Neutrophil (primary cell): ENCODE measurements at regions not wholly inside any gene's neighbourhood (a gene's known extent, or its start where the extent isn't known, plus 50 kb on each side); places are given as distances from the start of the nearest gene placed in this dataset.
"Not testable (repeated sequence)": the region's sequence is repeated elsewhere in the genome, so short reads cannot be mapped to it uniquely, and the experiment has no call there.

Source experiments
- H3K27ac ChIP-seq: fragments of 200-600 bp; sonication (generic); 2 replicates; pipeline ENCODE4 v1.5.1; 2016; ENCODE audit warnings: mild to moderate bottlenecking, moderate library complexity
- H3K27me3 ChIP-seq: fragments of 200-600 bp; sonication (generic); 2 replicates; pipeline ENCODE4 v1.6.0; 2016; ENCODE audit warnings: mild to moderate bottlenecking
- H3K36me3 ChIP-seq: fragments of 200-600 bp; sonication (generic); 2 replicates; pipeline ENCODE4 v1.5.1; 2017
- H3K4me1 ChIP-seq, 2 experiments: fragments of 200-600 bp in 1 of 2; sonication (generic) in 1 of 2; 1 replicate in 1 of 2; 2 replicates in 1 of 2; pipeline versions ENCODE4 v1.5.1 to v1.6.1; 2013 to 2016; ENCODE audit warnings: low read depth in 1 of 2, low read length in 1 of 2, mild to moderate bottlenecking in 1 of 2, moderate library complexity in 1 of 2; ENCODE audit not compliant: control insufficient read depth in 1 of 2, insufficient read depth in 1 of 2
- H3K4me3 ChIP-seq, 2 experiments: fragments of 200-600 bp in 1 of 2; sonication (generic) in 1 of 2; 1 replicate in 1 of 2; 2 replicates in 1 of 2; pipeline ENCODE4 v1.5.1; 2013 to 2016; ENCODE audit warnings: low read depth in 1 of 2, low read length in 1 of 2, mild to moderate bottlenecking in 1 of 2, moderate library complexity in 1 of 2
- H3K9me3 ChIP-seq: fragments of 200-600 bp; sonication (generic); 2 replicates; pipeline ENCODE4 v1.5.1; 2016
- CTCF ChIP-seq: fragments of 200-600 bp; sonication (generic); IDR thresholded peaks from 2 replicates; pipeline ENCODE4 v1.5.1; 2016; ENCODE audit warnings: antibody characterized with exemption

- no peaks in the 10 kb centered on the region for H3K27me3 ChIP-seq
- no peak for TF ChIP-seq CTCF
- no peak overlapping the region for H3K4me3 ChIP-seq
- no peak overlapping the region for H3K27ac ChIP-seq
- H3K9me3 ChIP-seq = no peaks in the 10 kb centered on the region
- H3K4me1 ChIP-seq = no peaks in the 10 kb centered on the region
- H3K36me3 ChIP-seq = no peaks in the 10 kb centered on the region
These were observed 548.0 kb upstream of the SALL3 start for GRCh38 chr18:78431606-78432005.

GRCh38 chr18:78433562-78433961, 546.1 kb upstream of the SALL3 start:
- H3K4me1 ChIP-seq = no peaks in the 10 kb centered on the region
- H3K9me3 ChIP-seq = no peaks in the 10 kb centered on the region
- H3K4me3 ChIP-seq = no peak overlapping the region
- H3K36me3 ChIP-seq = no peaks in the 10 kb centered on the region
- no peak for TF ChIP-seq CTCF
- H3K27me3 ChIP-seq = no peaks in the 10 kb centered on the region
- no peak overlapping the region for H3K27ac ChIP-seq

GRCh38 chr18:78436110-78436509, 543.5 kb upstream of the SALL3 start:
- no peak overlapping the region for H3K4me3 ChIP-seq

GRCh38 chr18:78438235-78438634, 541.4 kb upstream of the SALL3 start:
- H3K27ac ChIP-seq, H3K36me3 ChIP-seq, H3K4me1 ChIP-seq, H3K9me3 ChIP-seq, H3K4me3 ChIP-seq, H3K27me3 ChIP-seq: not testable (repeated sequence)

More at GRCh38 chr18:78436110-78436509, 543.5 kb upstream of the SALL3 start:
- no peak for TF ChIP-seq CTCF
- no peaks in the 10 kb centered on the region for H3K27me3 ChIP-seq
- no peaks in the 10 kb centered on the region for H3K36me3 ChIP-seq
- H3K4me1 ChIP-seq = no peaks in the 10 kb centered on the region
- no peaks in the 10 kb centered on the region for H3K9me3 ChIP-seq
- no peak overlapping the region for H3K27ac ChIP-seq

GRCh38 chr18:78445880-78446279, 533.7 kb upstream of the SALL3 start:
- no peak for TF ChIP-seq CTCF
- Histone ChIP-seq H3K27me3 (no peaks in the 10 kb centered on the region), H3K4me3 (no peak overlapping the region), H3K9me3 (no peaks in the 10 kb centered on the region), H3K36me3 (no peaks in the 10 kb centered on the region), H3K27ac (no peak overlapping the region), H3K4me1 (no peaks in the 10 kb centered on the region)

- no peaks in the 10 kb centered on the region for H3K9me3 ChIP-seq
- no peaks in the 10 kb centered on the region for H3K36me3 ChIP-seq
- no peak for TF ChIP-seq CTCF
- H3K27me3 ChIP-seq = no peaks in the 10 kb centered on the region
- no peak overlapping the region for H3K27ac ChIP-seq
- no peak overlapping the region for H3K4me3 ChIP-seq
- no peaks in the 10 kb centered on the region for H3K4me1 ChIP-seq
These were observed 532.4 kb upstream of the SALL3 start for GRCh38 chr18:78447211-78447610.
